A204.1 (cell line): ENCODE measurements at regions not wholly inside any gene's neighbourhood (a gene's known extent, or its start where the extent isn't known, plus 50 kb on each side); places are given as distances from the start of the nearest gene placed in this dataset.
"Not testable (repeated sequence)": the region's sequence is repeated elsewhere in the genome, so short reads cannot be mapped to it uniquely, and the experiment has no call there.

Experiments
- FAIRE-seq: peaks from 2 replicates; lab custom pipeline; 2012; peaks lifted over from hg19 to GRCh38; lab: Jason Lieb, UNC

- FAIRE-seq, result not testable (repeated sequence)
Observed at GRCh38 chr3:124366655-124367054, 363.6 kb upstream of the UMPS start.

GRCh38 chr3:124372775-124373174, 357.5 kb upstream of the UMPS start:
- FAIRE-seq, result no peak

- no peak for FAIRE-seq
Observed at GRCh38 chr3:124373524-124373923, 356.7 kb upstream of the UMPS start.

GRCh38 chr3:124374583-124374982, 355.7 kb upstream of the UMPS start:
- no peak for FAIRE-seq

GRCh38 chr3:124381575-124382333, 348.5 kb upstream of the UMPS start:
- FAIRE-seq, result no peak

- FAIRE-seq, result no peak
Observed at GRCh38 chr3:124383051-124383450, 347.2 kb upstream of the UMPS start.

- no peak for FAIRE-seq
Observed at GRCh38 chr3:124383846-124384466, 346.3 kb upstream of the UMPS start.

- no peak for FAIRE-seq
Observed at GRCh38 chr3:124384527-124384926, 345.7 kb upstream of the UMPS start.

- no peak for FAIRE-seq
Observed at GRCh38 chr3:124385996-124386395, 344.3 kb upstream of the UMPS start.

GRCh38 chr3:124386996-124387595, 343.2 kb upstream of the UMPS start:
- no peak for FAIRE-seq

GRCh38 chr3:124391774-124392173, 338.5 kb upstream of the UMPS start:
- FAIRE-seq, result no peak

- FAIRE-seq, result no peak
Observed at GRCh38 chr3:124393340-124393739, 336.9 kb upstream of the UMPS start.

- no peak for FAIRE-seq
Observed at GRCh38 chr3:124395162-124395561, 335.1 kb upstream of the UMPS start.

GRCh38 chr3:124395584-124396338, 334.5 kb upstream of the UMPS start:
- FAIRE-seq, result no peak

- FAIRE-seq, result no peak
Observed at GRCh38 chr3:124396339-124396950, 333.8 kb upstream of the UMPS start.

GRCh38 chr3:124397088-124397487, 333.2 kb upstream of the UMPS start:
- FAIRE-seq, result no peak

GRCh38 chr3:124398594-124398993, 331.7 kb upstream of the UMPS start:
- no peak for FAIRE-seq

- FAIRE-seq, result no peak
Observed at GRCh38 chr3:124401843-124402242, 328.4 kb upstream of the UMPS start.

- FAIRE-seq, result no peak
Observed at GRCh38 chr3:124402791-124403190, 327.5 kb upstream of the UMPS start.

GRCh38 chr3:124404621-124405020, 325.6 kb upstream of the UMPS start:
- FAIRE-seq, result no peak

- no peak for FAIRE-seq
Observed at GRCh38 chr3:124407260-124407659, 323.0 kb upstream of the UMPS start.

GRCh38 chr3:124409650-124410275, 320.5 kb upstream of the UMPS start:
- no peak for FAIRE-seq
